CD14-positive monocyte (primary cell): ENCODE measurements at regions not wholly inside any gene's neighbourhood (a gene's known extent, or its start where the extent isn't known, plus 50 kb on each side); places are given as distances from the start of the nearest gene placed in this dataset.

Experiments
- DNase-seq, 3 donors: peaks; one replicate each; pipeline ENCODE4 v3.0.0-alpha.2; 2011 to 2022
- H2AFZ ChIP-seq: 2 replicates; pipeline ENCODE4 v1.6.0; 2012; ENCODE audit warnings: mild to moderate bottlenecking, low read depth, low read length, inconsistent platforms; ENCODE audit not compliant: insufficient read depth, poor library complexity, severe bottlenecking
- H3K27ac ChIP-seq, 2 donors: 1 replicate in 1 of 2; 2 replicates in 1 of 2; pipeline ENCODE4 v1.5.1; 2012 to 2013; ENCODE audit warnings: low read length in 2 of 2, control low read depth in 1 of 2, inconsistent platforms in 1 of 2, low read depth in 1 of 2, mild to moderate bottlenecking in 1 of 2
- H3K27me3 ChIP-seq, 2 donors: one replicate each; pipeline versions ENCODE4 v1.6.0 to v1.6.1; 2011 to 2013; ENCODE audit warnings: low read length in 2 of 2; ENCODE audit not compliant: control insufficient read depth in 2 of 2, insufficient read depth in 2 of 2
- H3K36me3 ChIP-seq, 2 donors: replicated peaks in 1 of 2; 1 replicate in 1 of 2; 2 replicates in 1 of 2; pipeline versions ENCODE4 v1.5.1 to v1.6.1; 2012 to 2013; ENCODE audit warnings: low read length in 2 of 2, control low read depth in 1 of 2, inconsistent platforms in 1 of 2, mild to moderate bottlenecking in 1 of 2; ENCODE audit not compliant: insufficient read depth in 2 of 2, control insufficient read depth in 1 of 2
- H3K4me1 ChIP-seq, 2 donors: 1 replicate in 1 of 2; 2 replicates in 1 of 2; pipeline versions ENCODE4 v1.5.1 to v1.6.1; 2012 to 2013; ENCODE audit warnings: low read length in 2 of 2, control low read depth in 1 of 2, inconsistent platforms in 1 of 2, mild to moderate bottlenecking in 1 of 2, moderate library complexity in 1 of 2; ENCODE audit not compliant: insufficient read depth in 2 of 2, control insufficient read depth in 1 of 2
- H3K4me2 ChIP-seq: replicated peaks from 2 replicates; pipeline ENCODE3; 2012; ENCODE audit warnings: low read length, moderate library complexity, mild to moderate bottlenecking; ENCODE audit not compliant: poor library complexity, severe bottlenecking; ENCODE audit errors: extremely low read depth
- H3K4me3 ChIP-seq, 3 experiments: fragments of 200-600 bp in 1 of 3; sonication (generic) in 1 of 3; replicated peaks in 1 of 3; 1 replicate in 2 of 3; 2 replicates in 1 of 3; pipeline ENCODE4 v1.5.1; 2011 to 2013; ENCODE audit warnings: low read length in 3 of 3, mild to moderate bottlenecking in 3 of 3, control low read depth in 2 of 3, low read depth in 2 of 3, inconsistent platforms in 1 of 3, moderate library complexity in 1 of 3
- H3K79me2 ChIP-seq: 2 replicates; pipeline ENCODE4 v1.6.0; 2012; ENCODE audit warnings: mild to moderate bottlenecking, control low read depth, inconsistent platforms, low read length, moderate library complexity; ENCODE audit not compliant: insufficient read depth
- H3K9ac ChIP-seq: 2 replicates; pipeline ENCODE4 v1.6.0; 2017; ENCODE audit warnings: low read length, mild to moderate bottlenecking; ENCODE audit not compliant: insufficient read depth, poor library complexity, severe bottlenecking
- H3K9me3 ChIP-seq, 2 donors: replicated peaks in 1 of 2; 1 replicate in 1 of 2; 2 replicates in 1 of 2; pipeline versions ENCODE4 v1.5.1 to v1.6.1; 2012 to 2013; ENCODE audit warnings: low read length in 2 of 2, control low read depth in 1 of 2; ENCODE audit not compliant: control insufficient read depth in 1 of 2, insufficient read depth in 1 of 2
- H4K20me1 ChIP-seq: 2 replicates; pipeline ENCODE4 v1.6.0; 2012; ENCODE audit warnings: mild to moderate bottlenecking, low read length, control low read depth, moderate library complexity; ENCODE audit not compliant: insufficient read depth
- H3K27ac Mint-ChIP-seq, 7 donors: one replicate each; pipeline ENCODE4 v1.8.0; 2020; ENCODE audit warnings: mild to moderate bottlenecking in 7 of 7, mixed read lengths in 7 of 7, moderate library complexity in 6 of 7, inconsistent platforms in 2 of 7
- H3K27me3 Mint-ChIP-seq, 3 donors: one replicate each; pipeline ENCODE4 v1.8.0; 2021 to 2022; ENCODE audit warnings: low read depth in 3 of 3, mild to moderate bottlenecking in 3 of 3, mixed read lengths in 3 of 3, moderate library complexity in 3 of 3, inconsistent platforms in 1 of 3
- H3K36me3 Mint-ChIP-seq, 2 donors: one replicate each; pipeline ENCODE4 v1.8.0; 2020; ENCODE audit warnings: mixed read lengths in 2 of 2, inconsistent platforms in 1 of 2, mild to moderate bottlenecking in 1 of 2
- H3K4me1 Mint-ChIP-seq: one replicate; pipeline ENCODE4 v1.8.0; 2020; ENCODE audit warnings: mild to moderate bottlenecking, mixed read lengths
- H3K4me3 Mint-ChIP-seq, 2 donors: one replicate each; pipeline ENCODE4 v1.8.0; 2020; ENCODE audit warnings: mild to moderate bottlenecking in 2 of 2, mixed read lengths in 2 of 2, moderate library complexity in 1 of 2
- H3K9me3 Mint-ChIP-seq, 7 donors: one replicate each; pipeline ENCODE4 v1.8.0; 2020 to 2022; ENCODE audit warnings: mixed read lengths in 7 of 7, mild to moderate bottlenecking in 6 of 7, moderate library complexity in 6 of 7, inconsistent platforms in 2 of 7
- CTCF ChIP-seq: fragments of 200-600 bp; IDR thresholded peaks from one replicate; pipeline ENCODE4 v1.8.0; 2022; ENCODE audit warnings: antibody characterized with exemption, mild to moderate bottlenecking
- WGBS: methylation state at CpG from one replicate; pipeline ENCODE4 v1.1.5; 2013; ENCODE audit warnings: missing lambda C conversion rate; ENCODE audit not compliant: insufficient coverage; 5-methylcytosine and 5-hydroxymethylcytosine counted together
- intact Hi-C, 2 donors: fragments of 100-400 bp; cut with micrococcal nuclease; formaldehyde crosslinking; loops; one replicate each; pipeline versions ENCODE4 v1.15.0 to v1.15.1; 2023

DNA sequence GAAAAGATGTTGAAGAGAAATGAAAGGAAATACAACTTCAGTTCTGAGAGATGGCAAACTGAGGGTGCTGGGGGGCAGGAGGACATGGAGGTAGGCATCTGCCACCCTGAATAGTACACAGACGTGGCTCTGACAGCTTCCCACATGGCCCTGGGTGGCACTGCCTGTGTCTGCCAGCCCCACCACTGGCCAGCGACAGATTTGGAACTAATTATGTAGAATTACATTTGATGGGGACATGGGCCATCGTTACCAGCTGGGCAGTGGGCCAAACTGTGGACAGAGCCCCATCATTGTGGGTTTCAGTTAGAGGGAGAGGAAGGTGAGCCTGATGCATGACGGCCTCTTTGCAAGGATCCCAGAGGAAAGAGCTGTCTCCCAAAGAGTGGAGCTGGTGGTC is 216.0 kb upstream of the HAAO start:
- Mint-ChIP-seq H3K36me3 (peaks cover 4 to 7% of the 10 kb centered on the region in 2 donors), H3K27ac (peak overlapping the region in 1 of 7 donors; percentile 22), H3K4me1 (peaks cover 48% of the 10 kb centered on the region), H3K9me3 (peaks cover 5 to 13% (median 9%) of the 10 kb centered on the region in 7 donors), H3K4me3 (no peak overlapping the region), H3K27me3 (peaks cover 1 to 5% (median 2%) of the 10 kb centered on the region in 3 donors)
- H3K36me3 ChIP-seq: no peaks in the 10 kb centered on the region
- no peak overlapping the region for H3K4me2 ChIP-seq
- H3K9ac ChIP-seq: no peak overlapping the region
- H3K9me3 ChIP-seq: peaks cover 7 to 10% of the 10 kb centered on the region in 2 donors
- no peak for DNase-seq
- H4K20me1 ChIP-seq: no peaks in the 10 kb centered on the region
- H3K4me1 ChIP-seq: peaks cover 26 to 29% of the 10 kb centered on the region in 2 donors
- intact Hi-C loops: no loop called here
- no peaks in the 10 kb centered on the region for H3K79me2 ChIP-seq
- no peak overlapping the region for H3K4me3 ChIP-seq
- H2AFZ ChIP-seq: no peak overlapping the region
- 100% methylated on average over 2 of the region's 4 CpGs for WGBS
- TF ChIP-seq CTCF: no peak
- H3K27me3 ChIP-seq: no peaks in the 10 kb centered on the region
- no peak overlapping the region for H3K27ac ChIP-seq

DNA sequence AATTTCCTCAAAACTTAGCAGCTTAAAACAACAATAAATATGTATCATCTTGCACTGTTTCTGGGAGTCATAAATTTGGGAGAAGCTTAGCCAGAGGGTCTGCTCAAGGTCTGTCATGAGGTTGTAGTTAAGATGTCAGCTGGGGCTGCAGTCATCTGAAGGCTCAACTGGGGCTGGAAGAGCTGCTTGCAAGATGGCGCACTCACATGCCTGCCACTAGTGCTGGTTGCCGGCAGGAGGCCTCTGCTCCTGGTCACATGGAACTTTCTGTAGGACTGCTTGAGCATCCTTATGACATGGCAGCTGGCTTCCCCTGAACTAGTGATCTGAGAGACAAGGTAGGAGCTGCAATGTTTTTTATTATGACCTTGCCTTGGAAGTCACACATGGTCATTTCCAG is 215.5 kb upstream of the HAAO start:
- intact Hi-C loops: no loop called here
- DNase-seq: no peak
- WGBS: 100% methylated on average over 2 of the region's 2 CpGs

More for the DNA sequence above, 215.5 kb upstream of the HAAO start:
- no peak overlapping the region for H3K4me2 ChIP-seq
- H3K9me3 ChIP-seq: peaks cover 7 to 10% of the 10 kb centered on the region in 2 donors
- TF ChIP-seq CTCF: no peak
- H3K4me1 ChIP-seq: peaks cover 22 to 26% of the 10 kb centered on the region in 2 donors
- no peak overlapping the region for H3K27ac Mint-ChIP-seq
- no peak overlapping the region for H3K4me3 Mint-ChIP-seq
- H3K9ac ChIP-seq: no peak overlapping the region
- H3K36me3 Mint-ChIP-seq: peaks cover 4 to 7% of the 10 kb centered on the region in 2 donors
- H3K4me1 Mint-ChIP-seq: peaks cover 44% of the 10 kb centered on the region
- H2AFZ ChIP-seq: no peak overlapping the region
- H3K4me3 ChIP-seq: no peak overlapping the region
- H3K79me2 ChIP-seq: no peaks in the 10 kb centered on the region
- no peaks in the 10 kb centered on the region for H3K27me3 ChIP-seq
- no peaks in the 10 kb centered on the region for H3K36me3 ChIP-seq
- H4K20me1 ChIP-seq: no peaks in the 10 kb centered on the region
- peaks cover 5 to 13% (median 9%) of the 10 kb centered on the region in 7 donors for H3K9me3 Mint-ChIP-seq
- H3K27ac ChIP-seq: no peak overlapping the region
- peaks cover 1 to 5% (median 2%) of the 10 kb centered on the region in 3 donors for H3K27me3 Mint-ChIP-seq
